HCEC 1CT (cell line): ENCODE measurements at regions not wholly inside any gene's neighbourhood (a gene's known extent, or its start where the extent isn't known, plus 50 kb on each side); places are given as distances from the start of the nearest gene placed in this dataset.
A peak's percentile ranks its signal among the peaks of the same experiment; 100 is the strongest.

Experiments
- DNase-seq: peaks from one replicate; pipeline ENCODE4 v3.0.0-alpha.2; 2017

DNA sequence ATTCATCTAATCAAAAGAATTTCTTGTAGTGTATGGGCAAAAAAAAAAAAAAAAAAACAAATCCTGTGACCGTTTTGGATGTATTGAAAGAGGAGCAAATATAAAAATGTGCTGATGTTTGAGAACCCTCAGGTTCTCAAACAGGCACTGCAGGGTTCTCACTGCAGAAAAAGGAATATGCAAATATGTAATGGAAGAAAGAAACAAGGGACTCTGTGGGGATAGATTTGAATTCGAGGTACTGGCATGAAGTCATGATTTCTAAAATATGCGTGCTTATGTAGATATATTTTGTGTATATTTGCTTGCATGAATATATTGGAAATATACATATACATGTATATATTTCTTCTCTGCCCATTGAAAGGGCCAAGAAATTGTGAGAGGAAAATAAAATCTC, 365.0 kb upstream of the RUNX1 start:
- no peak for DNase-seq

DNA sequence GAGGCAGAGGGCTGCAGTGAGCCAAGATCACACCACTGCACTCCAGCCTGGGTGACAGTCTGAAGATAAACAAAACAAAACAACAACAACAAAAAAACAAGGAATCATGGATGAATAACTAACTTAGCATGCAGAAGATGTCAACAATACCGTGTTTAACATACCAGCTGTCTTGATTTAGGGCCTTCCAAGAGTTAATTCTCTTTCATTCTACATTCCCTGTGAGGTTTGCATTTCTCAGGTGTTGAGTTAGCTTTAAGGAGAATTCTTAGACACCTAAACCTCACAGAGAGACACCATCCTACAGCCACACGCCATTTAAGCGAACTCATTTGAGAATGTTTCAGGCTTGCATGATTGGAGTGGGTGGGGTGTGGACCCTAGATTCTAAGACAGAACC, 363.1 kb upstream of the RUNX1 start:
- DNase-seq: no peak

DNA sequence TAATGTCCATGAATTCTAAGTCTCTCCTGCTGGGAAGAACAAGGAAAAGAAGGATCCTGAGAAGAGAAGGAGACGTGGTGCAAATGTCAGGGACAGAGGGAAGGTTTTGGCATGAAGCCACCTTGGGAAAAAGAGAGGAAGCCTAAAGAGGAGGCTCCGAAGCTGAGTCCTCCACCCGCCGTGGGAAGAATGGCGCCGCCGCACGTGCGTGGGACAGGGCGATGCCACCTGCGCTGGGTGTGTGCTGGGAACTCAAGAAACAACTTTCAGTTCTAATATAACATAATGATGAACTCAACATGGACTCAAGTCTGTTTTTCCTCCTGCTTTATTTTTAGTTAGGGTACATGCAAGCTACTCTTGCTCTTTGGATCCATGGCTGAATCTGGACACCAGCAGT, 362.3 kb upstream of the RUNX1 start:
- no peak for DNase-seq

DNA sequence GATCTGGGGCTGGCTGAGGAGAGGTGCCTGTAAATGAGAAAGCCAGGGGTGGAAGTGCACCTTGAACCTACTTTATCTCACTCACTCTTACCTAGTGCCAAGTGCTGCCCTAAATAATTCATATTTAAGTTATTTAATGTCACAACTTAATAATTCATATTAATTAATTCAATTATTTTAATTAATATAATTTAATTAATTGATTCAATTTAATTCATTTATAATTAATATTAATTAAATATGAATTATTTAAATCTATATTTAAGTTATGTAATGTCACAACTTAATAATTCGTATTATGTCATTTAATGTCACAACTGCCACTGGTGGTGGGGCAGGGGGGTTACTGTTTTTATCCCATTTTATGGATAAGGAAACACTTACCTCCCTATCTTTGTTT, 361.6 kb upstream of the RUNX1 start:
- DNase-seq: no peak

DNA sequence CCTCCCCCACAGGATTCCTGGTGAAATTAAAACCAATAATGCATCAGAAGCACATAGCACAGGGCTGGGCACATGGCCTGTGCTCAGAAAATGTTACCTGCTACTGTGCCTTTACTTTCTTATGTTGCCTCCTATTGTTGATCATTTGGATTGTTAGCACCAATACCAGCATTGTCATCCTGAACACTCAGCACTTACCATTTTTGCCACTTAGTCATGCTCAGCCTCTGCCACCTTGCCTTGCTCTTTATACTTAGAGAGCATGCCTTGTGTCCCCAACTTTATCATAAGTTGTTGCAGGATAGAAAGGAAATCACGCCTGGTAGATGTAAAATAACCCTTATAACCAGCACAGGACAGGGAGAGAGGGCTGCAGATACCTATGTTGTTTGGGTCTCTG, 361.0 kb upstream of the RUNX1 start:
- DNase-seq: no peak

DNA sequence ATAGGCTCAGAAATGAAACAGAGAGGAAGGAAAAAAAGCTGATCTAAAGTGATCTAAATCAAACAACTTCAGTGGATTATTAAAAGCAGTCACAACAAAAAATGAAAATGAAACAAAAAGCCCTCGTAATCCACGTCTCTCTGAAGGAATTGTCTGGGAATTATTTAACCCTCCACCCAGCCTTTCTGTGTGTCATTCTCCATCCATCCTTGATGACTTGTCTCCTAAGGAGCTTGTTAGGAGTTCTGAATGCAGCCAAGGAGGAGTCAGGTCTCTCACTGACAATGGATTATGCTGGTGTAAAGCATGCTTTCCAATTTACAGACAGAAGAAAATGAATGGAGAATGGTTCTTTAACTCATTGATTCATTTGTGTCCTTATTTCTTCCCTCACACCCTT, 359.3 kb upstream of the RUNX1 start:
- DNase-seq: peak; percentile 47

DNA sequence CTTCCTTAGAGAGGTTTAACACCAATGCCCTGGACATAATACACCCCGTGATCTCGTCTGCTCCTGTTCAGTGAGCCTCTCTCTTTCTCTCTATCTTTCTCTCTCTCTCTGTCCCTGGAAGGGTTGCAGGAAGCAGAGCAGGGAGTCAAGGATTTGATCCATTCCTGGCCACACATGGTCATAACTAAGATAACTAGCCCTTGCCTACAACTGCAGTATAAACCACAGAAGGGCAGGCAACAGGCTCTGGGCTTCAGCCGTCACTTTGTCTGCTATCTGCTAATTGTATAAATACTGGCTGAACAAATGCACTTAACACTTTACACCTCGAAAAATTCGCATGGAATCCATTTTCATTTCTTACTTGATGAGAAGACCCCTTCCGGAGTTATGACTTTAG, 357.5 kb upstream of the RUNX1 start:
- DNase-seq: no peak

DNA sequence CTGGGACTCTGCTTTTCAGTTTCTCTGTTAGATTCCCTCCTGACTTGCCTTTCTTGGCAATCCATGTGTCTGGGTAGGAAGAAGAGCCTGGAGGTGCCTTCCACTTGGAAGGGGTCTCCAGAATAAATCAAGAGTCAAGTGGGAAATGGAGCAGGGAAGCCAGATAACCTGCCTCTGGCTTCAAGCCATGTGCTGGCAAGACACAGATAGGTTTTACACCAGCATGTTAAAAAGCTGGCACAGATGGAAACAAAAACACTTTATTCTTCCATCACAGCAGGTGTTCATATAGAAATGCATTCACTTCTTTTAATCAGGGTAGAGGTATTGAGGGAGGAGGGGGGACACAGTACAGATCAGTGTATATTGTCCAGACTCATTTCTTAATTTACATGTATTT, 356.9 kb upstream of the RUNX1 start:
- no peak for DNase-seq

DNA sequence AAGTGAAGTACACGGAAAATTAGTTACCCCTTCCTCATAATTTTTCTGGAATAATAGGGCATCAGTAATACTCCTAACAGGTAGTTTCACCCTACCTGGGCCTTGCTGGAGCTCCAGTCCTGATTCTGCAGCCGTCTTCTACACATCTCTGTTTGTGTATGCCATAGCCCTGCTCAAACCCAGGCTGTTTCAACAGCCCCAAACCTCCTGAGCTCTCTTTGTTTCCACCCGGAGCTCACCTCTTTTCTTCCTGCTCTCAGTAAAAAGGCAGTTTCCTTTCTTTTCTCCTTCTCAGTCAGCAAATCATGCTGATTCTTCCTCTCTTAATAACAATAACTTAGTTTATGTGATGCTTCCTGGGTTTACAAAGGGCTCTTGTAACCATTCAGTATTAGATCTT, 355.1 kb upstream of the RUNX1 start:
- DNase-seq: no peak

DNA sequence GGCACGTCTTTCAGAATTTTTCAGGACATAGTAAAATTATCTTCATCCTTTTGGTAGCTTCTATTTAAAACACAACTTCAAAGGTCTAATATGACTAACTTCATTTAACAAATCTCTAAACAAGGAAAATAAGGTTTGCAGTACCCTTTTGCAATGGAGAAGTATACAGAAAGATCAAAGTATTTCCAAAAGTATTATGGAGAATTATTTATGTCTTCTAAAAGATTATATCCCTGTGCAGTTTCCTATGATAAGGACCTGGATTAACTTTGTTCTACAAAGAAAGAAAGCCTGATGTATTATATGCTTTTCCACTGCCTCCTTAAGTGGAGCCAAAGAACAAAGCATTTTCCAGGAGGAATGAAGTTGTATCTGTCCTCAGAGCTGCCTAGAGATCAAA, 353.0 kb upstream of the RUNX1 start:
- no peak for DNase-seq

DNA sequence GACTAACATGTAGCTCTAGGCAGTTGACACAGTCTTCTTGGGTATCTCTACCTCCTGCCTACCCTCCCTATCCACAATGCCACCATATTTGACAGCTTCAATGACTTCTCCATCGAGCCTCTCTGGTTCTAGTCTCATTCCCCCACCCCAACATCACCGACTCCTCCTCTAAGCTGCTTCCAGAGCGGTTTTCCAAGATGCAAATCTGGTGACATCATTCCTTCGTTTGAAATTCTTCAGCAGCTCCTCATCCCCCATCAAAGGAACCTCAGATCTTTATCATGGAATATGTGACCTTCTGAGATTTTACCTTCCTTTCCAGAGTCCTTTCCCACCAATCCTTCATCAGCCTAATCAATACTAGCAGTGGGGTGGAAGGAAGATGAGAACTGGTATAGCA, 352.4 kb upstream of the RUNX1 start:
- DNase-seq: no peak

DNA sequence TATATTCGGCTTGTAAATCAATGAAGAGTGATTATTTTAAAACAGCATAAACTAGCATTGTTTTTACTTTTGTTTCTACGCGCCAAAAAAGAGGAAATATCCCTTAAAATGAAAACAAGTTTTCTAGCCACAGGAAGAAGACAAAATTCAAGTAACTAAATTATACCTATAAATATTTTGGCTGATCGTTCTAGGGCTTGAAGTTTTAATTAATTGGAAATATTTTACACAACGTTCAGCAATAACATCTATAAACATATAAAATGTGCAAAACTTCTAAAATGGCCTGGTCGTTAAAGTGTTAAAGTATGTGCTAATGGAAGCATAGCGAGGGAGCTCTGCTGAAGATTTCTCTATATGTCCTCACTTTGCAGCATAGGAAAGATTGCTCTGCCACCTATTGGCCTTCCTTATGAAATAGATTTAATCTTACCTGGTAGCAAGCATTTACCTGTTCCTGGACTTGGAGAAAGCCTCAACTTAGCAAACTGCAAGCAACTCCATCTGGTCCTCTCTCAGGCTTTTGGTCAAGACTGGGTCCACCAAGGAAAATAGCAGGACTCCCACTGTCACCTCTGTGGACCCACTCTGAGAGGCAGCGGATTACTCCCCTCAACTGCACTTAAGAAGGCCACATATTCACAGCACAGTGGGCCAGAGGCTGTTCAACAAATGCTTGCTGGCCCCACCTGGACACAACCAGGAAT, 351.3 kb upstream of the RUNX1 start:
- peak; percentile 67 for DNase-seq

DNA sequence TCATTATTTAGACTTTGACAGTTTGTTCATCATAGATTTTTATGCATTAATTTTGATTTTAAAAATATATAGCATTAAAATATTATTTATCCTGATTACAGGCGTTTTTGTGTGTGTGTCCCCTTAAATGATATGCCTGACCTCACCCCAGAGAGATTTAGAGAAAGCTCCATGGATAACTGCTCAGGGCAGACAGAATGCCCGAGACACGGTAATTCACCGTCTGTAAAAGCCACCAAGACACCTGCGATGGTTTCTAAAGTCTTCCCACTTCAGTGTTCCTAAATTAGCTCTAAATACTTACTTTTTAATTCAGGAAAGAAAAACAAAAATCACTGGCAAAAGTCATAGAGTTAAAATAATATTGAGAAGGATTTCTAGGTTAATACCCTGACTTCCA, 350.6 kb upstream of the RUNX1 start:
- no peak for DNase-seq

DNA sequence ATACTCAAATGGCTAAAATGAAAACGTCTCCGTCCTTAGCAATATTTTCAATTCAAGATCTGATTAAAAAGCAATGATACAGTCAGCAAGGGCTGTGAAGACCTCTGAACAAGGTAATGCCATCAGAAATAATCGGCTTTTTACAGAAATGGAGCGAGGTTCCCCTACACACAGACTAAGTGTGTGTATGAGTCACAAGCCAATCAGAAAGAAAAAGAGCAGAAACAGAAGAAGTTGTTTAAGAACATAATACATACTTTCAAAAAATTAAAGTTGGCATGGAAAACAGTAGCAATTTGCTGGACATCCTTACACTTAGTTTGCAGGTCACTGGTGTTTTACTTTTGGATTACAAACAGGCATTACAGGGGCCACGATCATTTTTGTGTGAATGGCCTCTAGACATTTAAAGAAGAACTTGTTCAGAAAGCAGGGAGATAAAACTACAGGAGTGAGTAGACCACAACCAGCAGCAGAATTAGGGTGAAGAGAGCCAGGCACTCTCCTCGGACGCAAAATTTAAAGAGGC, 350.0 kb upstream of the RUNX1 start:
- no peak for DNase-seq

DNA sequence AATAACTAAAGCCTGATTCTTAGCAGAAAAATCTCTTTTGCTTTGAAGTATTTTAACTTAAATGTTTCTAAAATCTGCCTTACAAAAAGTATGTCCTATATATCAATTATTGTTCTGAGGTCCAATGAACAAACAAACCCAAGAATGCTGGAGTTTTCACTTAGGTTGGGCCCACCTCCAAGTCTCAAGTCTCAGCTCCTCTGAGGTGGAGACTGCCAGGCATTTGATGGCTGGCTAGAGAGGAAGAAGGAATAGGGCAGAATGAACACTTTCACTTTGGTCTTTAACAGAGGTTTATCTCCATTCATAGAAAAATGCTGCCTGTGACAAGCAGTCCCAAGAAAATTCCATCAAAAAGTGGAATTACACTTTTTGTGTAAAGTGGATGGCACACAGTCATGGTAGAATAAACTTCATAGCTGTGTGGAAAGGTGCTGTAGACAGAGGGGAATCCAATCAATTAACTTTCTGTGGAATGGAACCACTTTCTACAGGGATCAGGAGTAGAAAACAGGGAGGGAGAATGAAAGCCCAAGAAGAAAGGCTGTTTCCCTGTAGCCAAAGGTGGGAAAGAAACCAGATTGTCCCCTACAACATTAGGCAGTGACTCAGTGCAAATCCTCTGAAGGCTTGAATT, 349.4 kb upstream of the RUNX1 start:
- no peak for DNase-seq

DNA sequence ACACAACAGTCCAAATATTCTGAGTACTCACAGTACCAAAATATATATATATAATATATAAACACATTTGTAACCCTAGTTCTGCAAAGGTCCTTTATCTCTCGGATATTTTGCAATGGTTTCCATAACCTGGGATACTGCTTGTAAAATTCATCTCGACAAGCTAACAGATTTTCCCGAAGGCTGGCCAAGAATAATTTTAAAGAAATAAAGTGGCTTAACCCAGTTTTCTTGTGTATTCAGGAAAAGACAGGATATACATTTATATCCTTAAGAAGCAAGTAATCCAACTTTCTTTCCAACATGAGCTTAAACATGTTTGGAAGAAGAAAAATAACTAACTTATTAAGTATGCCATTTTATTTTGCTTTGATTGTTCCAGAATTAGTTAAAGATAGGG, 348.7 kb upstream of the RUNX1 start:
- DNase-seq: no peak

DNA sequence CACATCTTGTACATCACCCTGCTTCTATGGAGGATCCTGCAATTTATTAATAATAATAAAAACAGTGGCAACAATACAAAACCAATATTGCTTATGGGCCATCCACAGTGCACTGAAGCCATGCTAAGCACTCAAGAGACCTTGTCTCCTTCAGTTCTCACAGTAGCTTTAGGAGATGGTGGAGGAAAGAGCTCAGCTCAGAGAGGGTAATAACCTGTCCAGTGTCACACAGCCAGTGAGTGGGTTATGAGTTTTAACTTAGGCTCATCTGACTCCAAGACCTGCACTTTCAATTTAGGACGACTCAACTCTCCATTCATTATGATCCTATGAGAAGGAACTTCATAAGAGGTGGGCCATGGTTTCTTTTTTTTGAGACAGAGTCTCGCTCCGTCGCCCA, 347.6 kb upstream of the RUNX1 start:
- no peak for DNase-seq

DNA sequence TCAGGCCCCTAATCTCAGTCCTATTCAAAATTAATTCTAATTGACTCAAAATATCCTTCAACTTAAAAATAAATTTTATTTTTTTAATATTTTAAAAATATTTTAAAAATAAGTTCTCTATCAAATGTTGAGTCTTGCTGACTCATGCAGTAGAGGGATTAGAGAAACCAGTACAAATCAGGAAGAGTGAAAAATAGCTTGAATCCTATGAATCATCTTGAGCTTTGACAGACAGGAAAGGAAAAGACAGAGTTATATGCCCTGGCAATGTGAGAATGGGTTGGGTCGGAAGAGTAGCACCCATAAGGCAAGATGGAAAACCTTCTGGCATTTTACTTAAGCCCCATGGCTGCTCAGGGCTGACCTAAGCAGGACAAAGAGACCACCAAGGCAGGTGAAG, 346.6 kb upstream of the RUNX1 start:
- peak; percentile 68 for DNase-seq

DNA sequence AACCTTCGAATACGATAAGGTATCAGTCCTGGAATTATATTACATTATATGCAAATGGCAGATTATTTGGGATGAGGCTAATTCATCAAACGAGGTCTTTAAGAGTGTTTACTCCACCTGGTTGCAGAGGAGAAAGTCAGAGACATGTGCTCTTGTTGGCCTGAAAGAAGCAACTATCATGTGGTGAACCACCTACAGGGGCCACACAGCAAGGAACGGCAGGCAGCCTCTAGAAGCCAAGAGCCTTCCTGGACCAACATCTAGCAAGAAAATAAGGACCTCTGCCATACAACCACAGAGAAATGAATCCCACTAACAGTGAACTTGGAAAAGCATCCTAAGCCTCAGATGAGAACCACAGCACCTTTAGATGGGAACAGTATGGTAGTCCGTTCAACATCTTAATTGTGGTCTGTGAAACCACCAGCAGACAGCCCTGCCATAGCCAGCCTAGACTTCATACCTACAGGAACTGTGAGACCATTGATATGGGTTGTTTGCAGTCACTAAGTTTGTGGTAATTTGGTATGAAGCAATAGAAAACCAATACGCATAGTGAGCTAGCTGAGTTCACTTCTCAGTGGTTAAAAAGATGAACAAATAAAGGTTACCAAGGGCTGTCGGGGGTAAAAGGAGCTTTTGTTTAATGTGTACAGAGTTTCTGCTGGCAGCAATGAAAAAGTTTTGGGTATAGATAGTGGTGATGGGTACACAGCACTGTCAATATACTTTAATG, 345.7 kb upstream of the RUNX1 start:
- no peak for DNase-seq

DNA sequence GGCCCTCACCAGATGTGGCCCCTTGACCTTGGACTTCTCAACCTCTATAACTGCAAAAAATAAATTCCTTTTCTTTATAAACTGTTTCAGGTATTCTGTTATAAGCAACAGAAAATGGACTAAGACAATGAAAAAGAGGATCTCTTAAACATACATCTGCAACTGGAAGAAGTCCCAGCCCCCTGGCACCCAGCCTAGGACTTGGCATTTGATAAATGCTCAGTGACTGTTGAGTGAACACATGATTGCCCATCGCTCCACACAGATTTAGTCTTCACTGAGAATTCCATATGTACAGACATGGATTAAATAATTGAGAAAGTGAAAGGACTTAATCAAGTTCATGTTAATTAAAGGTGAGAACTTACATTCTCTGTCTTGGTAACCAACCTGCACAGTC, 344.9 kb upstream of the RUNX1 start:
- no peak for DNase-seq

DNA sequence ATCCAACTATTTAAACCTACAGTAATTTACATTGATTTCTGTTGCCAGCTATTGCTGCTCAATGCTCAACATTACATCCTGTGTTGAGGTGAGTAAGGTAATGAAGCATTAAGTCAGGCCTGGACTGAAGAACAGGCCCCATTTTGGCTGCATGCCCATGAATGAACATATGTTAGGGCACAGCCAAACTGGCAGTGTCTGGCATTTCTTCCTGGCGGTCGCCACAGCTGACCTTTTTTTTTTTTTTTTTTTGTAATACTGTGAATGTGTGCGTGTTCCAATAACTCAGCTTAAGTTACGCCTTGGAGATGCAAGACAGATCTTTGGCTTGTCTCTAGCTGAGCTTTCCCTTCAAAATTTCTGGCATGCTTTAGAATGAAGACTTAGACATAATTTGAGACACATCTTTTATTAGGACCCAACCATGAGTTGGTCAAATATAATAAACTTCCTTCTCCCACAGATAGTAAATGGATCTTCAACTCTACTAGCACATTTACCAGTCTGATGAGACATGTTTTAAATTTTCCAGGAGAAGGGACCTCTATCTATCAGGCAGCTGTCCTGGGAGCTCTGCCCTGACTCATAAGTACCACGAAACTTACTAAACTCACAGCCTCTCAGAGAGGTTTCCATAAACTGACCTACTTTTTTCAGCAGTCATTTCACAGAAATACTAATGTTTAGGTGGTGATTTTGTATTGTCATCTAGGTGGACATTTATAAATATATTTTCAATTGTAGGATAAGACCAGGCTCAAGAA, 341.1 kb upstream of the RUNX1 start:
- peak; percentile 47 for DNase-seq

DNA sequence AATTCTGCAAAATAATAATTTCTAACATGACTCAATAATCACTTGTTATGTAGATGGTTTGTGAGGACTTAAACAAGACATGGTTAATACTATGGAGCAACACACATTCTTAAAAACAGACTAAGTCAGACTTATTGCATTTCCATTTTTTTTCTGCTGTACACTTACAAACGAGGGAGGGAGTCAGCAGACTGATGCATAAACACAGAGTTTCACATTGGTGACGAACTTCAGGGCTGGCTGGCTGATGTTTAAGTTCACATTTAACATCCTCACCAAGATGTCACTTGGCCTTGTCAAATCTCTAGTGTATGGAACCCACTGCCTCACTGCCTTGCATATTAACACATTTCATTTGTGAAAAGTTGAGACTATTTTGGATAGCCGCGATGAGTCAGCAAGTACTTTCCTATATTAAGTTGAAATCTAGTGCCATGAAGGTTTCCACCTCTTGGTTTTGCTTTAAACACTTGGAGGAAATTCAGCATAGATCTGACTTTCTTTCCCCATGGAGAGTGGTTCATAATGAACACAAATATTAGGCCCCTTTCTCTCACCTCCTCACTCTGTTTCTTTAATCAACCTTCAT, 337.5 kb upstream of the RUNX1 start:
- no peak for DNase-seq

DNA sequence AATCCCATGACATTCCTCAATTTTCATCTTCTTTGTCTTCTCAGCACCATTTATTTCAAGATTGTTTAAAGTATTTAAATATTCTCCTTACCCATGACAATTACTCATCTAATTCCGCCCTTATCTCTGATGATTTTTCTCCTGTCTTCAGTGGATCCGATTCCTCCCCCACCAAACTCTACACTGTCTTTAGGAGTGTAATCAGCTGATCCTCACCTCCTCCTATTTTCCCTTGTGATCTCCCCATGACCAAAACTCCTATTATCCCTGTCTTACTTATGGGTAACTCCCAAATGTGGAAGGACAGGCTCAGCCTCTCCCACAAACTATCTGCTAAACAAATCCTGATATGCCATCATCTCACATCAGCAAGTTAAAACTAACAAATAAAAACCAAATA, 335.3 kb upstream of the RUNX1 start:
- no peak for DNase-seq
